Prostate gland (tissue), 2 donors: ENCODE measurements at regions not wholly inside any gene's neighbourhood (a gene's known extent, or its start where the extent isn't known, plus 50 kb on each side); places are given as distances from the start of the nearest gene placed in this dataset.

ENCODE experiments used
- DNase-seq: peaks from one replicate; pipeline ENCODE4 v3.0.0-alpha.2; 2019; ENCODE audit warnings: low spot score
- H3K27ac ChIP-seq, 2 donors: fragments of 200-600 bp; sonication (generic); 2 replicates each; pipeline ENCODE4 v1.5.1; 2017 to 2019
- H3K27me3 ChIP-seq: fragments of 200-600 bp; sonication (generic); replicated peaks from 2 replicates; pipeline ENCODE4 v1.5.1; 2019; ENCODE audit not compliant: insufficient read depth
- H3K36me3 ChIP-seq, 2 donors: fragments of 200-600 bp; sonication (generic); 1 replicate in 1 of 2; 2 replicates in 1 of 2; pipeline versions ENCODE4 v1.5.1 to v1.8.1; 2017 to 2019
- H3K4me1 ChIP-seq: fragments of 200-600 bp; sonication (generic); replicated peaks from 2 replicates; pipeline ENCODE4 v1.5.1; 2019
- H3K4me3 ChIP-seq, 2 donors: fragments of 200-600 bp; sonication (generic); 2 replicates each; pipeline ENCODE4 v1.5.1; 2017 to 2019
- H3K9me3 ChIP-seq: fragments of 200-600 bp; sonication (generic); 2 replicates; pipeline ENCODE4 v1.5.1; 2017
- CTCF ChIP-seq, 4 experiments: fragments of 200-600 bp in 2 of 4; fragments of 450-650 bp in 2 of 4; sonication (generic) in 2 of 4; IDR thresholded peaks; 1 replicate in 3 of 4; 2 replicates in 1 of 4; pipeline ENCODE4 v1.5.1; 2016 to 2019; ENCODE audit warnings: antibody characterized with exemption in 4 of 4, mild to moderate bottlenecking in 2 of 4, moderate library complexity in 2 of 4
- POLR2A ChIP-seq: fragments of 450-650 bp; IDR thresholded peaks from one replicate; pipeline ENCODE4 v1.6.1; 2016; ENCODE audit warnings: antibody characterized with exemption, mild to moderate bottlenecking
- POLR2AphosphoS5 ChIP-seq: sonication (generic); formaldehyde crosslinking; IDR thresholded peaks from one replicate; pipeline ENCODE4 v1.6.1; 2017; ENCODE audit warnings: antibody characterized with exemption
- WGBS: methylation state at CpG from one replicate; pipeline ENCODE4 v1.1.5; 2018; 5-methylcytosine and 5-hydroxymethylcytosine counted together
- intact Hi-C: fragments of 100-400 bp; cut with DNase I; formaldehyde crosslinking; loops from one replicate; pipeline ENCODE4 v1.14.2; 2022

DNA sequence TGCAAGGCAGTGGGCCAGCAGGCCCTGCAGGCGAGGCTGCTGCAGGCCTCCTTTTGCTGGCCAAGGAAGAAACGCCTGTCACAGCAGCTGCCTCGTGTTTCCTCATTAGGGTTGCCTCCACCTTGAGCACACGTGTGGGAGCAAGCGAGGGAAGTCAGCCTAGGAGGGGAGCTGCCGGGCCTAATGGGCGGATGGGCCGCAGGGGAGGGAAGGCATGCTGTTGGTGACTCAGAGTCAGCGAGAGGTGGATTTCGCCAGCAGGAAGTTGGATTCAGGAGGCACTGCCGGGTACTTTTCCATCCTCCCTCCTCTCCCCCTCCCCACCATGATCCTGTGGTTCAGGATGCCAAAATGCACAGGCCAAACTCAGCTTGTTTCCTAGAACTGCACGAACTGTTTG is 498.7 kb downstream of the METTL15 start:
- TF ChIP-seq POLR2A (no peak), CTCF (IDR thresholded peaks at IDR 0.05) (no peak), POLR2AphosphoS5 (no peak)
- H3K36me3 ChIP-seq: no peaks in the 10 kb centered on the region
- H3K27me3 ChIP-seq: no peaks in the 10 kb centered on the region
- WGBS: 79% methylated on average over 7 of the region's 12 CpGs
- no peaks in the 10 kb centered on the region for H3K4me1 ChIP-seq
- H3K27ac ChIP-seq: no peak overlapping the region
- no peaks in the 10 kb centered on the region for H3K9me3 ChIP-seq
- intact Hi-C loops: no loop called here
- DNase-seq: no peak
- H3K4me3 ChIP-seq: no peak overlapping the region

DNA sequence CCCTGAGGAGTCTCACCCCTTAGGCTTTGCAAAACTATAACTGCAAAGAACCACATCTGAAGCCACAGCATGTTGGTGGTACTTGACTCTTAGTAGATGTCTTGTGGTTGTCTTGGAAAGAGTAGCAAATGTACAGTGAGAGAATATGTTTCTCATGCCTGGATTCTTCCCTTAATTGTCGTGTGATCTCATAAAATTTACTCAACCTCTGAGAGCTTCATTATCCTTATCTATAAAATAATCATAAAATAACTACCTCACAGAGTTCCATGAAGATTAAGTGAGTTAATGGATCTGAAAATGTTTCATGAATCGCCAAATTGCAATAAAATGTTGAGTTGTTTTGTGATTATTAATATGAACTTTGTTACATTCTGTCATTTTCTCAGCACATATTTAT is 491.5 kb downstream of the METTL15 start:
- intact Hi-C loops: no loop called here
- Histone ChIP-seq H3K36me3 (no peaks in the 10 kb centered on the region), H3K4me1 (no peaks in the 10 kb centered on the region), H3K27ac (no peak overlapping the region), H3K27me3 (no peaks in the 10 kb centered on the region), H3K4me3 (no peak overlapping the region), H3K9me3 (no peaks in the 10 kb centered on the region)
- WGBS: 32% methylated on average over 2 of the region's 2 CpGs
- TF ChIP-seq CTCF (IDR thresholded peaks at IDR 0.05): no peak
- TF ChIP-seq POLR2A: no peak
- no peak for TF ChIP-seq POLR2AphosphoS5
- DNase-seq: no peak

GRCh38 chr11:28598531-28598930 is 490.3 kb downstream of the METTL15 start:
- H3K4me3 ChIP-seq: no peak overlapping the region
- no peaks in the 10 kb centered on the region for H3K9me3 ChIP-seq
- no peaks in the 10 kb centered on the region for H3K4me1 ChIP-seq
- no peaks in the 10 kb centered on the region for H3K27me3 ChIP-seq
- DNase-seq: no peak
- 90% methylated on average over 3 of the region's 3 CpGs for WGBS
- H3K36me3 ChIP-seq: no peaks in the 10 kb centered on the region
- no peak overlapping the region for H3K27ac ChIP-seq
- intact Hi-C loops: no loop called here
- TF ChIP-seq POLR2A (no peak), POLR2AphosphoS5 (no peak), CTCF (IDR thresholded peaks at IDR 0.05) (no peak)

DNA sequence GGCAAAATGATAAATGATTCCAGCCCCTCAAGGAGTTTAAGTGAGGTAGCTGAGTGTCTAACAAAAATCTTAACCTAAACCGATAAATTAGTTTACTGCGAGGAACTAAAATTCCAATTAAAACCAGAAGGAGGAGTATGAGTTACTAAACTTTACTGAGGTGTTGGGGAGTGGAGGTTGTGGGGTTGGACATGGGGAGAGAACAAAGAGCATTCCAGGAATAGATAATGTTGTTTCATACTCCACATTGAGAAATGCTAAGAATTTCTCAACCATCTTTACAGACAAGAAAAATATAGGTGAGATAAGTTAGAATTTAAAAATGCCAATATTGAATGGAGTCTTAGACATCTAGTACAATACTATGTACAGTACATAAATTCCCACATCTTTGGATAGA is 488.6 kb downstream of the METTL15 start:
- TF ChIP-seq POLR2A: no peak
- TF ChIP-seq POLR2AphosphoS5: no peak
- no peak for TF ChIP-seq CTCF (IDR thresholded peaks at IDR 0.05)
- H3K9me3 ChIP-seq: no peaks in the 10 kb centered on the region
- DNase-seq: no peak
- H3K4me1 ChIP-seq: no peaks in the 10 kb centered on the region
- H3K27ac ChIP-seq: no peak overlapping the region
- H3K4me3 ChIP-seq: no peak overlapping the region
- intact Hi-C loops: no loop called here
- no peaks in the 10 kb centered on the region for H3K36me3 ChIP-seq
- H3K27me3 ChIP-seq: no peaks in the 10 kb centered on the region
- WGBS: 98% methylated on average over 2 of the region's 2 CpGs

- Histone ChIP-seq H3K9me3 (no peaks in the 10 kb centered on the region), H3K27me3 (no peaks in the 10 kb centered on the region), H3K4me3 (no peak overlapping the region), H3K27ac (no peak overlapping the region), H3K4me1 (no peaks in the 10 kb centered on the region), H3K36me3 (no peaks in the 10 kb centered on the region)
- intact Hi-C loops: no loop called here
- TF ChIP-seq POLR2A (no peak), CTCF (IDR thresholded peaks at IDR 0.05) (no peak), POLR2AphosphoS5 (no peak)
- no peak for DNase-seq
Observed at GRCh38 chr11:28592141-28592540, 484.0 kb downstream of the METTL15 start.
